22Rv1 (cell line): ENCODE measurements at regions not wholly inside any gene's neighbourhood (a gene's known extent, or its start where the extent isn't known, plus 50 kb on each side); places are given as distances from the start of the nearest gene placed in this dataset.

Source experiments
- H3K27ac ChIP-seq: fragments of 450-650 bp; 2 replicates; pipeline ENCODE4 v1.5.1; 2017
- CTCF ChIP-seq: fragments of 450-650 bp; IDR thresholded peaks from 2 replicates; pipeline ENCODE4 v1.5.1; 2017; ENCODE audit warnings: mild to moderate bottlenecking
- ZFX ChIP-seq: fragments of 450-650 bp; IDR thresholded peaks from 2 replicates; pipeline ENCODE4 v1.6.1; 2017; ENCODE audit warnings: antibody characterized with exemption, borderline replicate concordance

- TF ChIP-seq ZFX (no peak), CTCF (no peak)
- H3K27ac ChIP-seq: no peak overlapping the region
Observed at GRCh38 chr4:71962622-71963264, 69.1 kb upstream of the NPFFR2 start.

- TF ChIP-seq CTCF (no peak), ZFX (no peak)
Observed at GRCh38 chr4:71974681-71975080, 57.1 kb upstream of the NPFFR2 start.

GRCh38 chr4:71976523-71976922, 55.3 kb upstream of the NPFFR2 start:
- TF ChIP-seq CTCF (no peak), ZFX (no peak)
- no peak overlapping the region for H3K27ac ChIP-seq

More at GRCh38 chr4:71974681-71975080, 57.1 kb upstream of the NPFFR2 start:
- no peak overlapping the region for H3K27ac ChIP-seq

- H3K27ac ChIP-seq: no peak overlapping the region
- no peak for TF ChIP-seq CTCF
- no peak for TF ChIP-seq ZFX
Observed at GRCh38 chr4:71978210-71978835, 53.5 kb upstream of the NPFFR2 start.

- no peak overlapping the region for H3K27ac ChIP-seq
- TF ChIP-seq CTCF (no peak), ZFX (no peak)
Observed at GRCh38 chr4:71980976-71981375, 50.8 kb upstream of the NPFFR2 start.
